SK-N-SH treated with all-trans-retinoic acid at 6 μM for 48 hours (cell line): ENCODE measurements at regions not wholly inside any gene's neighbourhood (a gene's known extent, or its start where the extent isn't known, plus 50 kb on each side); places are given as distances from the start of the nearest gene placed in this dataset.

Source experiments
- ARNTL ChIP-seq: fragments of 450-650 bp; formaldehyde crosslinking; IDR thresholded peaks from 2 replicates; pipeline ENCODE4 v1.5.0; 2020; ENCODE audit warnings: low read depth, mild to moderate bottlenecking, moderate library complexity, borderline replicate concordance
- BACH2 ChIP-seq: fragments of 250-450 bp; sonication (Bioruptor Pico); IDR thresholded peaks from 2 replicates; pipeline ENCODE4 v1.9.0; 2021; ENCODE audit warnings: mild to moderate bottlenecking, borderline replicate concordance
- CSRNP3 ChIP-seq: fragments of 250-450 bp; sonication (Bioruptor Pico); IDR thresholded peaks from 2 replicates; pipeline ENCODE4 v1.5.1; 2021; ENCODE audit warnings: mild to moderate bottlenecking, moderate library complexity
- PPARA ChIP-seq: fragments of 250-450 bp; sonication (Bioruptor Pico); IDR thresholded peaks from 2 replicates; pipeline ENCODE4 v1.5.0; 2020; ENCODE audit warnings: mild to moderate bottlenecking, borderline replicate concordance
- RARB ChIP-seq: fragments of 250-450 bp; sonication (Bioruptor Pico); IDR thresholded peaks from 2 replicates; pipeline ENCODE4 v1.8.0; 2021; ENCODE audit warnings: mild to moderate bottlenecking, moderate library complexity
- ZC3H10 ChIP-seq: fragments of 250-450 bp; sonication (Bioruptor Pico); IDR thresholded peaks from 2 replicates; pipeline ENCODE4 v1.5.1; 2021; ENCODE audit warnings: mild to moderate bottlenecking, moderate library complexity
- ZFP3 ChIP-seq: fragments of 250-450 bp; sonication (Bioruptor Pico); IDR thresholded peaks from 2 replicates; pipeline ENCODE4 v1.5.0; 2020; ENCODE audit warnings: mild to moderate bottlenecking, moderate library complexity
- ZFP30 ChIP-seq: fragments of 450-650 bp; formaldehyde crosslinking; IDR thresholded peaks from 2 replicates; pipeline ENCODE4 v1.5.0; 2022; ENCODE audit warnings: mild to moderate bottlenecking, moderate library complexity
- ZNF70 ChIP-seq: fragments of 450-650 bp; formaldehyde crosslinking; IDR thresholded peaks from 2 replicates; pipeline ENCODE4 v1.5.0; 2020; ENCODE audit warnings: mild to moderate bottlenecking, moderate library complexity
- TF ChIP-seq, protein P1 (sequence below): fragments of 250-450 bp; sonication (Bioruptor Pico); IDR thresholded peaks from 2 replicates; pipeline ENCODE4 v1.8.0; 2020; ENCODE audit warnings: mild to moderate bottlenecking, moderate library complexity, borderline replicate concordance
- TF ChIP-seq, protein P2 (sequence below): fragments of 250-450 bp; sonication (Bioruptor Pico); IDR thresholded peaks from 2 replicates; pipeline ENCODE4 v1.8.0; 2021; ENCODE audit warnings: low read depth, mild to moderate bottlenecking, moderate library complexity, borderline replicate concordance

GRCh38 chr6:18897350-18897749, 510.2 kb downstream of the RNF144B start:
- TF ChIP-seq CSRNP3 (CRISPR knock-in tag) = no peak
- no peak for TF ChIP-seq ARNTL
- no peak for TF ChIP-seq ZFP30
- TF ChIP-seq ZFP3 (CRISPR knock-in tag) = no peak
- TF ChIP-seq BACH2 (CRISPR knock-in tag) = no peak
- TF ChIP-seq, protein P1, sequence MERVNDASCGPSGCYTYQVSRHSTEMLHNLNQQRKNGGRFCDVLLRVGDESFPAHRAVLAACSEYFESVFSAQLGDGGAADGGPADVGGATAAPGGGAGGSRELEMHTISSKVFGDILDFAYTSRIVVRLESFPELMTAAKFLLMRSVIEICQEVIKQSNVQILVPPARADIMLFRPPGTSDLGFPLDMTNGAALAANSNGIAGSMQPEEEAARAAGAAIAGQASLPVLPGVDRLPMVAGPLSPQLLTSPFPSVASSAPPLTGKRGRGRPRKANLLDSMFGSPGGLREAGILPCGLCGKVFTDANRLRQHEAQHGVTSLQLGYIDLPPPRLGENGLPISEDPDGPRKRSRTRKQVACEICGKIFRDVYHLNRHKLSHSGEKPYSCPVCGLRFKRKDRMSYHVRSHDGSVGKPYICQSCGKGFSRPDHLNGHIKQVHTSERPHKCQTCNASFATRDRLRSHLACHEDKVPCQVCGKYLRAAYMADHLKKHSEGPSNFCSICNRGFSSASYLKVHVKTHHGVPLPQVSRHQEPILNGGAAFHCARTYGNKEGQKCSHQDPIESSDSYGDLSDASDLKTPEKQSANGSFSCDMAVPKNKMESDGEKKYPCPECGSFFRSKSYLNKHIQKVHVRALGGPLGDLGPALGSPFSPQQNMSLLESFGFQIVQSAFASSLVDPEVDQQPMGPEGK (CRISPR knock-in tag) = no peak
- TF ChIP-seq ZNF70 (CRISPR knock-in tag) = no peak
- no peak for TF ChIP-seq PPARA
- TF ChIP-seq, protein P2, sequence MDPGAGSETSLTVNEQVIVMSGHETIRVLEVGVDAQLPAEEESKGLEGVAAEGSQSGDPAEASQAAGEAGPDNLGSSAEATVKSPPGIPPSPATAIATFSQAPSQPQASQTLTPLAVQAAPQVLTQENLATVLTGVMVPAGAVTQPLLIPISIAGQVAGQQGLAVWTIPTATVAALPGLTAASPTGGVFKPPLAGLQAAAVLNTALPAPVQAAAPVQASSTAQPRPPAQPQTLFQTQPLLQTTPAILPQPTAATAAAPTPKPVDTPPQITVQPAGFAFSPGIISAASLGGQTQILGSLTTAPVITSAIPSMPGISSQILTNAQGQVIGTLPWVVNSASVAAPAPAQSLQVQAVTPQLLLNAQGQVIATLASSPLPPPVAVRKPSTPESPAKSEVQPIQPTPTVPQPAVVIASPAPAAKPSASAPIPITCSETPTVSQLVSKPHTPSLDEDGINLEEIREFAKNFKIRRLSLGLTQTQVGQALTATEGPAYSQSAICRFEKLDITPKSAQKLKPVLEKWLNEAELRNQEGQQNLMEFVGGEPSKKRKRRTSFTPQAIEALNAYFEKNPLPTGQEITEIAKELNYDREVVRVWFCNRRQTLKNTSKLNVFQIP (CRISPR knock-in tag) = no peak
- TF ChIP-seq RARB (CRISPR knock-in tag) = no peak
- no peak for TF ChIP-seq ZC3H10 (CRISPR knock-in tag)
